ENCODE measurements at regions not wholly inside any gene's neighbourhood (a gene's known extent, or its start where the extent isn't known, plus 50 kb on each side); places are given as distances from the start of the nearest gene placed in this dataset.

DNA sequence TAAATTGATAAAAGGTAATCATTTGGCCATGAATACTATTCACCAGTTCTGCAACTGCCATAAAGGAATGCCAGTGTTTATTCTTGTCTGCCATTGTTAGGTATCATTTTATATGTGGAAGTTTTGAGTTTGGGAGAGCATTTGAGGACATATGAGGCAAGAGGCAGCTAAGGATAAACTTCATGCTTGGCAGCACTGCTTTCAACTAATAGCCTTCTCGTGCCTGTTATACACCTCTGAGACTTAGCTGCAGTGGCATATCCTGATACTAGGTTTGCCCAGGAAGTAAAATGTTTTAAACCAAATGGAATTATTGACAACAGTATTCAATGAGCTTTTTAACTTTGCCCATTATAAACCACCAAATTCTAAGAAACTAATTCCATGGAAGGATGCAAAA, 126.0 kb upstream of the DPH6 start:
- no peak overlapping the region for H3K27ac ChIP-seq (ENCODE audit: control insufficient read depth, insufficient read depth)
- ATAC-seq (no peak), FAIRE-seq (no peak), DNase-seq (ENCODE audit: low read depth, low spot score) (no peak)
- H3K4me3 ChIP-seq, result no peak overlapping the region
- H3K9me3 ChIP-seq (replicated peaks; ENCODE audit: control insufficient read depth, insufficient read depth, low read length), result no peaks in the 10 kb centered on the region
- ChIA-PET POLR2A (no interaction called here), CTCF (no interaction called here), RAD21 (ENCODE audit: unreplicated experiment) (no interaction called here), SMC1A (ENCODE audit: uncharacterized antibody, unreplicated experiment) (interaction anchor here (1.0 to 1.5 kb wide), 2 partner anchors 26 to 120 kb away, joined by 3 read pairs; no protein-coding TSS in a partner anchor)
- no peak overlapping the region for H2AFZ ChIP-seq (ENCODE audit: control insufficient read depth, low read depth, low read length)
- intact Hi-C loops (cut with micrococcal nuclease; ENCODE audit: unreplicated experiment), result loop anchor here (10.0 kb wide), 1 partner anchor 137 kb away; no protein-coding TSS in a partner anchor
- H3K36me3 ChIP-seq (ENCODE audit: control insufficient read depth in 2 of 2, insufficient read depth in 2 of 2, low read length in 1 of 2), result no peaks in the 10 kb centered on the region
- no peak overlapping the region for H3K4me2 ChIP-seq (ENCODE audit: control insufficient read depth, insufficient read depth)
- TF ChIP-seq WRNIP1 (IDR thresholded peaks at IDR 0.05; ENCODE audit: borderline replicate concordance, low read depth, low read length) (no peak), ZSCAN29 (IDR thresholded peaks at IDR 0.05) (no peak), YY1 (IDR thresholded peaks at IDR 0.05; ENCODE audit: low read depth, low read length) (no peak), ZBED1 (IDR thresholded peaks at IDR 0.05; ENCODE audit: borderline replicate concordance) (no peak), NFYB (IDR thresholded peaks at IDR 0.05; ENCODE audit: insufficient read depth, low read depth, low read length) (no peak), SIN3A (IDR thresholded peaks at IDR 0.05; ENCODE audit: low read depth, low read length) (no peak), MEF2A (IDR thresholded peaks at IDR 0.05; ENCODE audit: insufficient read depth, low read depth, low read length) (no peak)
- TF ChIP-seq, protein P1, sequence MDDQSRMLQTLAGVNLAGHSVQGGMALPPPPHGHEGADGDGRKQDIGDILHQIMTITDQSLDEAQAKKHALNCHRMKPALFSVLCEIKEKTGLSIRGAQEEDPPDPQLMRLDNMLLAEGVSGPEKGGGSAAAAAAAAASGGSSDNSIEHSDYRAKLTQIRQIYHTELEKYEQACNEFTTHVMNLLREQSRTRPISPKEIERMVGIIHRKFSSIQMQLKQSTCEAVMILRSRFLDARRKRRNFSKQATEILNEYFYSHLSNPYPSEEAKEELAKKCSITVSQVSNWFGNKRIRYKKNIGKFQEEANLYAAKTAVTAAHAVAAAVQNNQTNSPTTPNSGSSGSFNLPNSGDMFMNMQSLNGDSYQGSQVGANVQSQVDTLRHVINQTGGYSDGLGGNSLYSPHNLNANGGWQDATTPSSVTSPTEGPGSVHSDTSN (IDR thresholded peaks at IDR 0.05; ENCODE audit: insufficient replicate concordance, low read depth, low read length), result no peak
- 67% methylated on average over 1 of the region's 1 CpG for WGBS (ENCODE audit: insufficient coverage, insufficient replicate concordance, low lambda C conversion rate, missing lambda C conversion rate)
- H3K79me2 ChIP-seq (ENCODE audit: control insufficient read depth, insufficient read depth, low read length), result no peaks in the 10 kb centered on the region
- no TSS peak for BruUV-seq (replicated peaks)
- in situ Hi-C loops (cut with MboI), result no loop called here
- H4K20me1 ChIP-seq (ENCODE audit: control insufficient read depth, insufficient read depth), result no peaks in the 10 kb centered on the region
- H3K4me1 ChIP-seq (ENCODE audit: control insufficient read depth, insufficient read depth, low read length), result no peaks in the 10 kb centered on the region
- no peaks in the 10 kb centered on the region for H3K27me3 ChIP-seq (replicated peaks in 1 of 2; ENCODE audit: control insufficient read depth in 2 of 2, insufficient read depth in 2 of 2, low read length in 1 of 2)
- H3K9ac ChIP-seq (ENCODE audit: control insufficient read depth, insufficient read depth, low read length), result no peak overlapping the region

All from GM12878 (cell line).